22Rv1 (cell line): ENCODE measurements at regions not wholly inside any gene's neighbourhood (a gene's known extent, or its start where the extent isn't known, plus 50 kb on each side); places are given as distances from the start of the nearest gene placed in this dataset.

Experiments used
- ZFX ChIP-seq: fragments of 450-650 bp; IDR thresholded peaks from 2 replicates; pipeline ENCODE4 v1.6.1; 2017; ENCODE audit warnings: antibody characterized with exemption, borderline replicate concordance
- TF ChIP-seq, protein P1 (sequence below): fragments of 450-650 bp; IDR thresholded peaks from 2 replicates; pipeline ENCODE4 v1.5.1; 2017; ENCODE audit warnings: mild to moderate bottlenecking

DNA sequence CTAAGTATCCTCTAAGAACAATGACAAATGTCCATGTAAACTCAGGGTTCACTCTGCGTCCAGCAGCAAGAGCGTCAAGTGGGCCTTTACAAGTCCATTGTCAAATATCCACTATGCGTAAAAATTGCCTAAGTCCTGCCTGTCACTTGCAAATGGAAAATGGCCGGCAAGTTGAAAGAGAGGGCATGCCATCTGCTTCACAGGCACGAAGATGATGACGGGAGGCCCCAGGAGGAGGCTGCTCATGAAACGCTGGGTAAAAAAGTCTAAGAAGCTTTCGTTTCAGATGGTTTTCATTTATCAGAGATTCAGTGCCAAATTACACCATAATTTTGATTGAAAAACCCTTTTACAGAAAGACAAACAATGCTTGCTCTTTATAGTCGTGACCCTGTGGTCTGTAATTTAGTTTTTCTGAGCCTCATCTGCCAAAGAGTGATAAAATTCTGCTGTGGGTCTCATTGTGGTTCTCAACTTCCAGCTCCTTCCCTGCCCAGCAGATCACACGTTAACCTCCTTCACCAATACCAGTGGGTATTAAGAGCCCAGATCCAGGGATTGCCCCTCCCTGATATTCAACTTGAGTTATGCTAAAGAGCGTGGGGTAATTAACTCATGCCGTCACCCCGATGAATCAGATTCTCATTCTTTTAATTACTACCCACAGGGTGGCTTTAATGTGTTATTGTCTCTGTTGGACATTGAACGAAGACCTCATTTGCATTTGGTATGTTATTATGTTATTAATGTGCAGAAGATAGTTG is 160.2 kb upstream of the ALKAL2 start:
- TF ChIP-seq, protein P1, sequence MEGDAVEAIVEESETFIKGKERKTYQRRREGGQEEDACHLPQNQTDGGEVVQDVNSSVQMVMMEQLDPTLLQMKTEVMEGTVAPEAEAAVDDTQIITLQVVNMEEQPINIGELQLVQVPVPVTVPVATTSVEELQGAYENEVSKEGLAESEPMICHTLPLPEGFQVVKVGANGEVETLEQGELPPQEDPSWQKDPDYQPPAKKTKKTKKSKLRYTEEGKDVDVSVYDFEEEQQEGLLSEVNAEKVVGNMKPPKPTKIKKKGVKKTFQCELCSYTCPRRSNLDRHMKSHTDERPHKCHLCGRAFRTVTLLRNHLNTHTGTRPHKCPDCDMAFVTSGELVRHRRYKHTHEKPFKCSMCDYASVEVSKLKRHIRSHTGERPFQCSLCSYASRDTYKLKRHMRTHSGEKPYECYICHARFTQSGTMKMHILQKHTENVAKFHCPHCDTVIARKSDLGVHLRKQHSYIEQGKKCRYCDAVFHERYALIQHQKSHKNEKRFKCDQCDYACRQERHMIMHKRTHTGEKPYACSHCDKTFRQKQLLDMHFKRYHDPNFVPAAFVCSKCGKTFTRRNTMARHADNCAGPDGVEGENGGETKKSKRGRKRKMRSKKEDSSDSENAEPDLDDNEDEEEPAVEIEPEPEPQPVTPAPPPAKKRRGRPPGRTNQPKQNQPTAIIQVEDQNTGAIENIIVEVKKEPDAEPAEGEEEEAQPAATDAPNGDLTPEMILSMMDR: no peak
- no peak for TF ChIP-seq ZFX
